IMR-90 (cell line): ENCODE measurements at regions not wholly inside any gene's neighbourhood (a gene's known extent, or its start where the extent isn't known, plus 50 kb on each side); places are given as distances from the start of the nearest gene placed in this dataset.

Experiments
- ATAC-seq: fragments of 200-7000 bp; cut with Tn5 transposase; 2 replicates; pipeline ENCODE4 v1.9.1; 2020; ENCODE audit warnings: low read depth, mild to moderate bottlenecking, moderate library complexity
- BruUV-seq: library from RNA; stranded (reverse); fragments of 400-500 nt; replicated peaks from 2 replicates; lab custom pipeline; 2021; lab: Mats Ljungman, UMichigan
- CTCF ChIA-PET: fragments of 300-600 bp; formaldehyde crosslinking; extraction: SDS; loops from one replicate; lab custom pipeline; 2021; ENCODE audit warnings: antibody characterized with exemption; lab: Yijun Ruan, JAX
- POLR2A ChIA-PET: fragments of 300-600 bp; sonication (Branson Sonifier 250); formaldehyde crosslinking; loops from one replicate; lab custom pipeline; 2022; ENCODE audit warnings: antibody characterized with exemption; ENCODE audit not compliant: unreplicated experiment; lab: Charles Lee
- DNase-seq: peaks from one replicate; pipeline ENCODE4 v3.0.0; 2013
- H2AFZ ChIP-seq: replicated peaks from 2 replicates; pipeline ENCODE3; 2013; ENCODE audit warnings: low read length, mild to moderate bottlenecking; ENCODE audit not compliant: poor library complexity
- H2AK5ac ChIP-seq: 2 replicates; pipeline ENCODE4 v1.6.1; 2013; ENCODE audit warnings: low read depth, low read length, inconsistent platforms
- H2AK9ac ChIP-seq: replicated peaks from 2 replicates; pipeline ENCODE3; 2013; ENCODE audit warnings: mild to moderate bottlenecking, low read depth, low read length, moderate library complexity; ENCODE audit not compliant: poor library complexity
- H2BK120ac ChIP-seq: 2 replicates; pipeline ENCODE4 v1.6.1; 2013; ENCODE audit warnings: low read depth, low read length, inconsistent platforms
- H2BK15ac ChIP-seq: 3 replicates; pipeline ENCODE4 v1.6.1; 2013; ENCODE audit warnings: low read depth, low read length, inconsistent platforms
- H2BK20ac ChIP-seq: 2 replicates; pipeline ENCODE4 v1.6.1; 2013; ENCODE audit warnings: low read depth, mild to moderate bottlenecking, inconsistent platforms, low read length, moderate library complexity
- H2BK5ac ChIP-seq: 2 replicates; pipeline ENCODE4 v1.6.1; 2013; ENCODE audit warnings: mild to moderate bottlenecking, low read depth, low read length, inconsistent platforms; ENCODE audit not compliant: poor library complexity, severe bottlenecking
- H3K14ac ChIP-seq: replicated peaks from 2 replicates; pipeline ENCODE4 v1.6.1; 2013; ENCODE audit warnings: low read depth, low read length, inconsistent platforms
- H3K18ac ChIP-seq: 2 replicates; pipeline ENCODE4 v1.6.1; 2013; ENCODE audit warnings: low read depth, low read length, control low read depth
- H3K23ac ChIP-seq: 2 replicates; pipeline ENCODE4 v1.6.1; 2013; ENCODE audit warnings: low read depth, low read length, inconsistent platforms
- H3K27ac ChIP-seq: 2 replicates; pipeline ENCODE4 v1.5.1; 2013; ENCODE audit warnings: mild to moderate bottlenecking, control low read depth, low read length; ENCODE audit not compliant: insufficient read depth
- H3K27me3 ChIP-seq: 2 replicates; pipeline ENCODE4 v1.6.1; 2013; ENCODE audit warnings: low read length; ENCODE audit not compliant: control insufficient read depth, insufficient read depth
- H3K36me3 ChIP-seq: 2 replicates; pipeline ENCODE4 v1.6.1; 2013; ENCODE audit warnings: low read length, mixed read lengths; ENCODE audit not compliant: control insufficient read depth, insufficient read depth
- H3K4ac ChIP-seq: 2 replicates; pipeline ENCODE4 v1.6.1; 2013; ENCODE audit warnings: low read depth, low read length, inconsistent platforms
- H3K4me1 ChIP-seq: 2 replicates; pipeline ENCODE4 v1.6.1; 2013; ENCODE audit warnings: low read length, mixed read lengths; ENCODE audit not compliant: control insufficient read depth, insufficient read depth
- H3K4me2 ChIP-seq: 2 replicates; pipeline ENCODE4 v1.6.1; 2013; ENCODE audit warnings: low read depth, mild to moderate bottlenecking, control low read depth, low read length, moderate library complexity
- H3K4me3 ChIP-seq: 2 replicates; pipeline ENCODE4 v1.5.1; 2013; ENCODE audit warnings: low read depth, mild to moderate bottlenecking, control low read depth, low read length, moderate library complexity; ENCODE audit not compliant: insufficient read depth
- H3K56ac ChIP-seq: 2 replicates; pipeline ENCODE4 v1.6.1; 2013; ENCODE audit warnings: low read length, inconsistent platforms; ENCODE audit not compliant: insufficient read depth; ENCODE audit errors: extremely low read depth
- H3K79me1 ChIP-seq, 2 experiments: 2 replicates each; pipeline ENCODE4 v1.6.1; 2013; ENCODE audit warnings: low read length in 2 of 2, inconsistent platforms in 1 of 2, low read depth in 1 of 2
- H3K9ac ChIP-seq: 2 replicates; pipeline ENCODE4 v1.6.1; 2013; ENCODE audit warnings: low read depth, low read length, control low read depth
- H3K9me1 ChIP-seq: 2 replicates; pipeline ENCODE4 v1.6.1; 2013; ENCODE audit warnings: low read length, inconsistent platforms; ENCODE audit not compliant: insufficient read depth
- H3K9me3 ChIP-seq: 2 replicates; pipeline ENCODE4 v1.6.1; 2013; ENCODE audit warnings: low read length; ENCODE audit not compliant: control insufficient read depth, insufficient read depth
- H4K20me1 ChIP-seq: 2 replicates; pipeline ENCODE4 v1.6.1; 2013; ENCODE audit warnings: low read length, inconsistent platforms; ENCODE audit not compliant: insufficient read depth
- H4K5ac ChIP-seq: 2 replicates; pipeline ENCODE4 v1.6.1; 2013; ENCODE audit warnings: mild to moderate bottlenecking, low read depth, low read length, control low read depth
- H4K8ac ChIP-seq, 2 experiments: 2 replicates each; pipeline ENCODE4 v1.6.1; 2013; ENCODE audit warnings: low read depth in 2 of 2, low read length in 2 of 2, control low read depth in 1 of 2, inconsistent platforms in 1 of 2
- H4K91ac ChIP-seq: 2 replicates; pipeline ENCODE4 v1.6.1; 2013; ENCODE audit warnings: low read depth, low read length, inconsistent platforms; ENCODE audit not compliant: insufficient read depth
- ELK1 ChIP-seq: fragments of 150-350 bp; IDR thresholded peaks from 2 replicates; pipeline ENCODE4 v1.6.1; 2016; ENCODE audit warnings: low read depth, mild to moderate bottlenecking, low read length, moderate library complexity, borderline replicate concordance
- WGBS, 2 experiments: methylation state at CpG; one replicate each; pipeline versions ENCODE4 v1.1.5 to v1.1.7; 2013; ENCODE audit warnings: missing lambda C conversion rate in 2 of 2; ENCODE audit not compliant: insufficient read length in 1 of 2; ENCODE audit errors: extremely low coverage in 2 of 2; 5-methylcytosine and 5-hydroxymethylcytosine counted together
- dilution Hi-C: fragments of 300-500 bp; cut with HindIII; formaldehyde crosslinking; loops from one replicate; pipeline ENCODE4 v1.14.3; 2018; ENCODE audit warnings: low sequenced_read_pairs; ENCODE audit not compliant: unreplicated experiment
- in situ Hi-C: fragments of 300-500 bp; cut with MboI; formaldehyde crosslinking; loops from 3 replicates; pipeline ENCODE4 v1.14.3; 2019; ENCODE audit warnings: low sequenced_read_pairs, inconsistent platforms, mixed read lengths
- intact Hi-C: fragments of 100-400 bp; cut with micrococcal nuclease; formaldehyde crosslinking; loops from 2 replicates; pipeline ENCODE4 v1.10.0; 2022

- no TSS peak for BruUV-seq
- Histone ChIP-seq H4K91ac (no peak overlapping the region), H3K79me1 (no peaks in the 10 kb centered on the region), H2BK5ac (no peak overlapping the region), H2AFZ (no peak overlapping the region), H3K9me1 (no peaks in the 10 kb centered on the region), H3K23ac (no peak overlapping the region), H2BK20ac (no peak overlapping the region), H2BK15ac (no peak overlapping the region), H3K27me3 (no peaks in the 10 kb centered on the region), H3K4me3 (no peak overlapping the region), H3K18ac (no peak overlapping the region), H3K36me3 (no peaks in the 10 kb centered on the region), H2BK120ac (no peak overlapping the region), H3K14ac (no peak overlapping the region), H3K9ac (no peak overlapping the region), H4K5ac (no peak overlapping the region), H3K4ac (no peak overlapping the region), H2AK9ac (no peak overlapping the region), H2AK5ac (no peak overlapping the region), H3K4me2 (no peak overlapping the region), H3K4me1 (no peaks in the 10 kb centered on the region), H3K56ac (no peak overlapping the region), H3K9me3 (no peaks in the 10 kb centered on the region), H4K20me1 (no peaks in the 10 kb centered on the region), H4K8ac (no peak overlapping the region), H3K27ac (no peak overlapping the region)
- no CpG with 5 or more reads among the region's 3 CpGs for WGBS, 2 experiments
- CTCF ChIA-PET, result no interaction called here
- no peak for TF ChIP-seq ELK1
- dilution Hi-C loops (no loop called here), in situ Hi-C loops (no loop called here), intact Hi-C loops (no loop called here)
- DNase-seq, result no peak
- no peak for ATAC-seq
- POLR2A ChIA-PET, result no interaction called here
Observed at GRCh38 chr2:145975406-145975805, 1455.5 kb upstream of the ZEB2 start.
